PFSK-1 (cell line): ENCODE measurements at regions not wholly inside any gene's neighbourhood (a gene's known extent, or its start where the extent isn't known, plus 50 kb on each side); places are given as distances from the start of the nearest gene placed in this dataset.

Experiments used
- FOXP2 ChIP-seq: optimal IDR thresholded peaks from 2 replicates; pipeline ENCODE3; 2011; ENCODE audit warnings: borderline replicate concordance, control low read depth, inconsistent platforms; ENCODE audit not compliant: insufficient read depth; ENCODE audit errors: extremely low read length, extremely low read depth
- POLR2AphosphoS5 ChIP-seq: IDR thresholded peaks from 2 replicates; pipeline ENCODE4 v1.6.1; 2012; ENCODE audit warnings: low read depth, mild to moderate bottlenecking, control low read depth, low read length, moderate library complexity
- SIN3A ChIP-seq: IDR thresholded peaks from 2 replicates; pipeline ENCODE4 v1.6.1; 2012; ENCODE audit warnings: mild to moderate bottlenecking, low read length, moderate library complexity, borderline replicate concordance; ENCODE audit not compliant: insufficient read depth
- TAF1 ChIP-seq: IDR thresholded peaks from 2 replicates; pipeline ENCODE4 v1.6.1; 2012; ENCODE audit warnings: low read length, control low read depth, borderline replicate concordance; ENCODE audit not compliant: insufficient read depth
- TF ChIP-seq, protein P1 (sequence below), 2 experiments: IDR thresholded peaks; 2 replicates each; pipeline versions ENCODE4 v1.6.1 to v1.8.0; 2011 to 2012; ENCODE audit warnings: low read depth in 2 of 2, low read length in 2 of 2, control low read depth in 1 of 2, inconsistent platforms in 1 of 2, mild to moderate bottlenecking in 1 of 2, moderate library complexity in 1 of 2; ENCODE audit not compliant: insufficient read depth in 1 of 2

DNA sequence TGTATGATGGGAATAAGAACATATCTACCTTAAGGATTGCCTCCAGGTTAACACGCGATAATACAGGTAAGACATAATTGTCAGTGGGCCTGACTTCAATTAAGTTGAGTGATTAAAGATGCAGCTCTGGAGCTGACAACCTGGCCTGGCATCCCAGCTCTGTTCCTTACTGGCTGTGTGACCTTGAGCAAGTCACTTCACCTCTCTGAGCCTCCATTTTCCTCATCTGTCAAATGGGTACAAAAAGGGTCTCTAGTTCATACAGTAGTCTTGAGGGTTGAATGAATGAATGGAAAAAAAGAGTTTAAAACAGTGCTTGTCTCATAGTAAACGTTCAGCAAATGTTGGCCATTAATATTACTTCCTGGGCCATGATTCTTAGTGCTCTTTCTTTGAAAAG, 213.9 kb downstream of the PHETA1 start:
- TF ChIP-seq, protein P1, sequence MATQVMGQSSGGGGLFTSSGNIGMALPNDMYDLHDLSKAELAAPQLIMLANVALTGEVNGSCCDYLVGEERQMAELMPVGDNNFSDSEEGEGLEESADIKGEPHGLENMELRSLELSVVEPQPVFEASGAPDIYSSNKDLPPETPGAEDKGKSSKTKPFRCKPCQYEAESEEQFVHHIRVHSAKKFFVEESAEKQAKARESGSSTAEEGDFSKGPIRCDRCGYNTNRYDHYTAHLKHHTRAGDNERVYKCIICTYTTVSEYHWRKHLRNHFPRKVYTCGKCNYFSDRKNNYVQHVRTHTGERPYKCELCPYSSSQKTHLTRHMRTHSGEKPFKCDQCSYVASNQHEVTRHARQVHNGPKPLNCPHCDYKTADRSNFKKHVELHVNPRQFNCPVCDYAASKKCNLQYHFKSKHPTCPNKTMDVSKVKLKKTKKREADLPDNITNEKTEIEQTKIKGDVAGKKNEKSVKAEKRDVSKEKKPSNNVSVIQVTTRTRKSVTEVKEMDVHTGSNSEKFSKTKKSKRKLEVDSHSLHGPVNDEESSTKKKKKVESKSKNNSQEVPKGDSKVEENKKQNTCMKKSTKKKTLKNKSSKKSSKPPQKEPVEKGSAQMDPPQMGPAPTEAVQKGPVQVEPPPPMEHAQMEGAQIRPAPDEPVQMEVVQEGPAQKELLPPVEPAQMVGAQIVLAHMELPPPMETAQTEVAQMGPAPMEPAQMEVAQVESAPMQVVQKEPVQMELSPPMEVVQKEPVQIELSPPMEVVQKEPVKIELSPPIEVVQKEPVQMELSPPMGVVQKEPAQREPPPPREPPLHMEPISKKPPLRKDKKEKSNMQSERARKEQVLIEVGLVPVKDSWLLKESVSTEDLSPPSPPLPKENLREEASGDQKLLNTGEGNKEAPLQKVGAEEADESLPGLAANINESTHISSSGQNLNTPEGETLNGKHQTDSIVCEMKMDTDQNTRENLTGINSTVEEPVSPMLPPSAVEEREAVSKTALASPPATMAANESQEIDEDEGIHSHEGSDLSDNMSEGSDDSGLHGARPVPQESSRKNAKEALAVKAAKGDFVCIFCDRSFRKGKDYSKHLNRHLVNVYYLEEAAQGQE (IDR thresholded peaks at IDR 0.05; ENCODE audit: insufficient read depth in 1 of 2, low read depth in 2 of 2, low read length in 2 of 2) = no peak
- TF ChIP-seq TAF1 (no peak), POLR2AphosphoS5 (no peak), SIN3A (no peak), FOXP2 (no peak)
